HG02798 (cell line): ENCODE measurements at regions not wholly inside any gene's neighbourhood (a gene's known extent, or its start where the extent isn't known, plus 50 kb on each side); places are given as distances from the start of the nearest gene placed in this dataset.

Experiments
- ATAC-seq: cut with Tn5 transposase; IDR thresholded peaks from one replicate; pipeline ENCODE4 v1.9.1; 2021; ENCODE audit warnings: mild to moderate bottlenecking; ENCODE audit not compliant: unreplicated experiment, poor library complexity

- ATAC-seq, result no peak
Observed at GRCh38 chr2:12959935-12960334, 243.2 kb downstream of the TRIB2 start.

GRCh38 chr2:12960671-12961070 is 243.9 kb downstream of the TRIB2 start:
- ATAC-seq, result no peak

- ATAC-seq, result no peak
Observed at GRCh38 chr2:12964904-12965539, 248.3 kb downstream of the TRIB2 start.

DNA sequence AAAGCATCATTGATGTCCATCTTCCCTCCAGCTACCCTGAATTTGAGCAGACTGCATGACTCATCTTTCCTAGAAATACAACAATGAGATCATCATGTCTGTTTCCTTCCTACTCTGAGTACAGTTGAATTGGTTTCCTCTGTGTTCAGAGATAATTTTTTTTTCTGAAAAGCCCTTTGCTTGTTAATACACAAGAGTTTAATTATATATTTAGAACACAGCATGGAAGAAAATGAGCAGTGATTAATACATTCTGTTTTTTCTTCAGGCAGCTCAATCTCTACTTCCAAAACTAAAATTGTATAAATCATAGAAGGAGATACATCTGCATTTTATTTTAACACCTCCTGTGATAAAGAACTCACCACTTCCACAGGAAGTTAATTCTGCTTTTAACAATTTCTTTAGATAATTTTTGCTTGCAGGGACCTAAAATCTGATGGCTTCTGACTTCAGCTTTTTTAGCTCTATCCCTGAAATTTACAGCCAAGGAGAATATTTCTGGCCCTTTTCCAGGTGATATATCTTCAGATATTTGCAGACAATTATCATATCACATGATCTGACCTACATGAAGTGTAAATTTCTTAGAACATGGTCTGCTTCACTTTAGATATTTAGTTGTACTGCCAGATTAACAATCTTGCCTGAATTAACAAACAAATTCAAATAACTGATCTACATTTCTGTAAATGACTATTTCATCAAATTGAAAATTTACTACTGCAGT is 249.0 kb downstream of the TRIB2 start:
- ATAC-seq, result no peak

DNA sequence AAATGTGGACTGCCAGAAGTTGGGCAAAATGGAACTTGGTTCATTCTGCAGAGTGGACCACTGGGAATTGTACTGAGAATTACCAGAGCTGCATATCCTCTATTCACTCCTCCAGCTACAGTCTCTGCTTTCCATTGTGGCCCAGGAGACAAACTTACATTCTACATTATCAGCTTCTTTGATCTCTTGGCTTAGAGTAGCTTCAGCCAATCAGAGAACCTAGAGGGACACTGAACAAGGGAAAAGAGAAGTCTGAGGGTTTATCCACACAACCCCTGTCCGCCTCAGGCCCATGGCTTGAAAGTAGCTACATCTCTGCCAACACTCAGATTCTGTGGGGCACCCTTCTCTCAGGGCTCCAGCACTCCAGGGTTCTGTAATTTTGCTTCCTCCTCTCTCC is 251.1 kb downstream of the TRIB2 start:
- no peak for ATAC-seq

DNA sequence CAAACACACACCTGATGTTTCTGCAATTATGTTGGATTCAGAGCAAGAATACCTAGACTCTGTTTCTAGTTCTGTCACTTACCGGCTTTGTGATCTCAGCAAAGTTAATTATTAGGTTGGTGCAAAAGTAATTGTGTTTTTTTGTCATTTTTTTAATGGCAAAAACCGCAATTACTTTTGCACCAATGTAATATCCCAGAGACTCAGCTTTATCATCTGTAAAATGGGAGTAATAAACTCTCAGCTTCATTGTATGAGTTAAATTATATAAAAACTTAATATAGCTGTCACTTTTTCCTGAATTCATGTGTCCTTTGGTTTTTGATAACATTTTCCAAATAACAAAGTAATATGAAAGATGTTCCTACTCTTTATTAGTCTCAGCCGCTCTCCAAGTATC is 251.7 kb downstream of the TRIB2 start:
- ATAC-seq, result no peak

- no peak for ATAC-seq
Observed at GRCh38 chr2:12970861-12971260, 254.1 kb downstream of the TRIB2 start.

DNA sequence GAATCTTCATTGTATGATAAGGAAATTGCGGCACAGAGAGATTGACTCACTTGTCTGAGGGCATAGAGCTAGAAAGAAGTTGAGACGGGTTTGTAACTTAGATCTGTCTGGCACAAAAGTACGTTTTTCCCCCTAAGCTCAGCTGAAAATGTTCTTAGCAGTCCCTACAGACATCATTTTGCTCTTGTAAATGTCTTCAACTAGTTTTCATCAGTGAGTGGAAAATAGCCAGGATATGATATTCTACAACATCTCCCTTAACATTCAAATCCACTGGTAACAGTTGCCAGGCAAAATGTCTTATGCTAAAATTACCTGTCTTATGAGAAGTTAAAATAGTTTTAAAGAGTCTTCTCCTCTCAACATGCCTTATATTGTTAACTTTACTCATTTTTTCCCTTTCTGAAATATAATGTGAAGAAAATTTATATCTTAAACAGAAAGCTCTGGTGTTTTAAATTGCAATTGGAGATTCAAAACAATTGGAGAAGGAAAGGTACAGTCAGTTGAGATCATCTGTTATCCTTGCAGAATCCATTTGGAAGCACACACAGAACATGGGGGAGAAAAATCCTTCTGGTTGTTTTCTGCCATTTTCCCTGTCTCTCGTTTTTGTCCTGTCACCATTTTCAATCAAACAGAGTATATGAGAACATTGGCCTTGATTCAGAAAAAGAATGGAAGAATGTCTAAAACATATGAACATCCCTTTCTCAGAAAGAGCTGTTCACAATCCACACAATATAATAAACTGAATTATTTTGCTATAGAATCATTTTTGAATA is 255.0 kb downstream of the TRIB2 start:
- ATAC-seq, result no peak

DNA sequence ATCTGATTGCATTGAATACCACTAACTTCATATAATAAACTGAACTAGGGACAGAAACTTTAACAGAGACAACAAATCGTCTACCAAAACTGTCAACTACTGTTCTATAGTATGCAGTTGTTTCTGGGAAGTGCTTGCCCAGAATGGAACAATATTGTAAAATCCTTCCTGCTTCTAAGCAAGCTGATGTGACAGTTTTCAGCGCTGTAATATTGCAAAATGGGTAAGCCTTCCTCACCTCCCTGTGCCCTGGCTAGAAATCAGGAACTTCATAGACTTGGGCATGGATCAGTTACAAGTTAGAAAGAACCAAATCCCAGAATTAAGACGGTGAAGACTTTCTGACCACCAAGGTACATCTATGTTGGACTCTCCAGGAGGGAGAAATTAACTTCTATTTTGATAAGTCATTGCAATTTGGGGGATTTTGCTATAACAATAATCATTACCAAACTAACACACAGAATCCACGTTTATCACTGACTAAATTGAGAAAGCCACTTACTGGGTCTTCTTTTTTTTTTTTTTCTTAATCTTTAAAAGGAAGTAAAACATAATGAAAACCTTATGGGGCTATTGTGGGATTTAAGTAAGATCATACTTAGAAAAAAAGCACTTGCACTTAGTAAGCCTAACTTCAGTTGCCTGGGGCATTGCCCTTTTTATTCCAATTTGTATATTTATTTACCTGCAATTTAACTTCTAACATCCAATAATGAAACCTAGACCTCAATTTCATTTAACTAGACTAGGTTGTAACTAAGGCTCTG is 261.5 kb downstream of the TRIB2 start:
- ATAC-seq, result no peak

DNA sequence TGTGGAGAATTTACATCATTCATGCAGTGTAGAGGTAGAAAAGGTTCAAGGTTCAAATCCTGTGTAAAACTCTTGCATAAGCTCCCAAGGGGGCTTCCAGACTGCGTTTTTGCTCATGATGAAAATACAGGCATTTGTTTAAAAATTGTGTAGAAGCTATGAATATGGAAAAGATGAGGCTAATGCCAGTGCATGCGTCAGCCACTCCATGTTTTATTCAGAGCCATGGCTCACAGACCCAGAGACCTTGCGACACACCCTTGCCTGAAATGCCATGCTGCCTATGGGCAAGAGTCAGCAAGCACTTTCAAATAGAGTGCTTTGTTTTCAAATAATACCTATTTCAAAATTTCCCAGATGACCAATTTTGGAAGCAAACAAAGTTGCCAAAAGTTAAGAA is 262.3 kb downstream of the TRIB2 start:
- ATAC-seq, result no peak

DNA sequence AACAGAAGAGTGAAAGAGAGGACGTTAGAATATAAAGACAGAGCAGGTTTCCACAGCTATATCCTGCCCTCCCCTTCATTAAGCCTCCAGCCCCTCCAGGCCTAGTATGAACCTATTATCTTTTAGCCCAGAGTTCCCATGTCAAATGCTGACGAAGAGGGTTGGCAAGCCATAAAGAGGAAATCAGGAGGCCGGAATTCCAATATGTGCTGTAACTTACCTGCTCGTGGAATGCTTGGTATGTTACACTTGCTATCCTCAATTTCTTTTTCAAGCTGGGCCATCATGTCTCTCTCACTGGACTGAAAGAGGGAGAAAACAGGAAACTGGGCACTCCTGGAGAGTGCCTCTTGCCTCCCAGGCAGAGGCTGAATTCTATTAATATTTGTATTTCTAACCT is 264.1 kb downstream of the TRIB2 start:
- no peak for ATAC-seq

- no peak for ATAC-seq
Observed at GRCh38 chr2:12982149-12982584, 265.4 kb downstream of the TRIB2 start.

- ATAC-seq, result no peak
Observed at GRCh38 chr2:12987246-12987645, 270.5 kb downstream of the TRIB2 start.

DNA sequence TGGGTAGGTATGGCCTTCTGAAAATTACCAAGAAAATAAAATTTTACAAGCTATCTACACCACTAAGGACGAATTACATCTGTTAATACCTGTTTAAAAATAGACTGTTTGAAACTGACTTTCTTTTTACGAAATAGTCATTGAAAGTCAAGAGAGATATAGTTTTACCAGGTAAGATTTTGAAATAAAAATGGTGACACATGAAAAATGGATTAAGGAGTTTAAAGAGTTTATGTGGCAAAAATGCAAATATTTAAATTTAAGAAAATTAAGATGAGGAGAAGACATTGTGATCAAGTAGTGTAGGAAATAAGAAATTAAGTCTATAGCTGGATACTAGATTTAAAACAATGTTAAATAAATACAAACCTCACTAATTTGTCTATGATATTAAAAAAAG is 271.5 kb downstream of the TRIB2 start:
- no peak for ATAC-seq

GRCh38 chr2:12990523-12990922 is 273.8 kb downstream of the TRIB2 start:
- ATAC-seq, result no peak

- no peak for ATAC-seq
Observed at GRCh38 chr2:12998685-12999084, 281.9 kb downstream of the TRIB2 start.

- ATAC-seq, result no peak
Observed at GRCh38 chr2:13000664-13001363, 284.1 kb downstream of the TRIB2 start.

- no peak for ATAC-seq
Observed at GRCh38 chr2:13001408-13001807, 284.7 kb downstream of the TRIB2 start.

- ATAC-seq, result no peak
Observed at GRCh38 chr2:13002536-13003331, 286.0 kb downstream of the TRIB2 start.
